ENCODE measurements at regions not wholly inside any gene's neighbourhood (a gene's known extent, or its start where the extent isn't known, plus 50 kb on each side); places are given as distances from the start of the nearest gene placed in this dataset.

- DNase-seq, result no peak
- Histone ChIP-seq H3K79me2 (ENCODE audit: low read length) (no peaks in the 10 kb centered on the region), H3K27ac (ENCODE audit: low read length) (no peak overlapping the region), H3K4me2 (ENCODE audit: low read depth, low read length) (no peak overlapping the region), H3F3A (ENCODE audit: insufficient read depth, low read length) (no peaks in the 10 kb centered on the region), H3K9me2 (replicated peaks; ENCODE audit: insufficient read depth, low read length) (no peaks in the 10 kb centered on the region), H2AFZ (ENCODE audit: low read length) (no peak overlapping the region), H3K4me3 (ENCODE audit: low read length) (no peak overlapping the region), H3K36me3 (replicated peaks; ENCODE audit: insufficient read depth, low read length) (no peaks in the 10 kb centered on the region), H3K9ac (ENCODE audit: low read length) (no peak overlapping the region), H3K9me3 (replicated peaks; ENCODE audit: insufficient read depth, low read length) (no peaks in the 10 kb centered on the region), H3K27me3 (replicated peaks; ENCODE audit: insufficient read depth, low read length) (no peaks in the 10 kb centered on the region), H4K20me1 (ENCODE audit: insufficient read depth, low read length) (no peaks in the 10 kb centered on the region), H3K4me1 (ENCODE audit: low read length) (no peaks in the 10 kb centered on the region)
- TF ChIP-seq CTCF (IDR thresholded peaks at IDR 0.05; ENCODE audit: low read length) (no peak), EZH2phosphoT487 (IDR thresholded peaks at IDR 0.05; ENCODE audit: low read length) (no peak), EZH2 (optimal IDR thresholded peaks at IDR 0.05; ENCODE audit: low read depth, low read length) (no peak)
Observed at GRCh38 chr4:43331226-43332051, 438.9 kb downstream of the GRXCR1 start.

- Histone ChIP-seq H3K9me3 (replicated peaks; ENCODE audit: insufficient read depth, low read length) (no peaks in the 10 kb centered on the region), H3K4me3 (ENCODE audit: low read length) (no peak overlapping the region), H2AFZ (ENCODE audit: low read length) (no peak overlapping the region), H3K27ac (ENCODE audit: low read length) (no peak overlapping the region), H3K4me2 (ENCODE audit: low read depth, low read length) (no peak overlapping the region), H3K9ac (ENCODE audit: low read length) (no peak overlapping the region), H3K4me1 (ENCODE audit: low read length) (no peaks in the 10 kb centered on the region), H3K79me2 (ENCODE audit: low read length) (no peaks in the 10 kb centered on the region), H3F3A (ENCODE audit: insufficient read depth, low read length) (no peaks in the 10 kb centered on the region), H3K27me3 (replicated peaks; ENCODE audit: insufficient read depth, low read length) (no peaks in the 10 kb centered on the region), H3K9me2 (replicated peaks; ENCODE audit: insufficient read depth, low read length) (no peaks in the 10 kb centered on the region), H3K36me3 (replicated peaks; ENCODE audit: insufficient read depth, low read length) (no peaks in the 10 kb centered on the region), H4K20me1 (ENCODE audit: insufficient read depth, low read length) (no peaks in the 10 kb centered on the region)
- no peak for DNase-seq
- no peak for TF ChIP-seq CTCF (IDR thresholded peaks at IDR 0.05; ENCODE audit: low read length)
- TF ChIP-seq EZH2phosphoT487 (IDR thresholded peaks at IDR 0.05; ENCODE audit: low read length), result no peak
- no peak for TF ChIP-seq EZH2 (optimal IDR thresholded peaks at IDR 0.05; ENCODE audit: low read depth, low read length)
Observed at GRCh38 chr4:43332052-43332425, 439.5 kb downstream of the GRXCR1 start.

- DNase-seq, result no peak
- Histone ChIP-seq H3F3A (ENCODE audit: insufficient read depth, low read length) (no peaks in the 10 kb centered on the region), H3K79me2 (ENCODE audit: low read length) (no peaks in the 10 kb centered on the region), H4K20me1 (ENCODE audit: insufficient read depth, low read length) (no peaks in the 10 kb centered on the region), H3K36me3 (replicated peaks; ENCODE audit: insufficient read depth, low read length) (no peaks in the 10 kb centered on the region), H3K9ac (ENCODE audit: low read length) (no peak overlapping the region), H3K4me1 (ENCODE audit: low read length) (no peaks in the 10 kb centered on the region), H3K4me3 (ENCODE audit: low read length) (no peak overlapping the region), H3K9me2 (replicated peaks; ENCODE audit: insufficient read depth, low read length) (no peaks in the 10 kb centered on the region), H3K9me3 (replicated peaks; ENCODE audit: insufficient read depth, low read length) (no peaks in the 10 kb centered on the region), H2AFZ (ENCODE audit: low read length) (no peak overlapping the region), H3K27ac (ENCODE audit: low read length) (no peak overlapping the region), H3K27me3 (replicated peaks; ENCODE audit: insufficient read depth, low read length) (no peaks in the 10 kb centered on the region), H3K4me2 (ENCODE audit: low read depth, low read length) (no peak overlapping the region)
- TF ChIP-seq EZH2 (optimal IDR thresholded peaks at IDR 0.05; ENCODE audit: low read depth, low read length) (no peak), EZH2phosphoT487 (IDR thresholded peaks at IDR 0.05; ENCODE audit: low read length) (no peak), CTCF (IDR thresholded peaks at IDR 0.05; ENCODE audit: low read length) (no peak)
Observed at GRCh38 chr4:43337707-43338106, 445.2 kb downstream of the GRXCR1 start.

Data from MM.1S (cell line).